NT2/D1 (cell line): ENCODE measurements at regions not wholly inside any gene's neighbourhood (a gene's known extent, or its start where the extent isn't known, plus 50 kb on each side); places are given as distances from the start of the nearest gene placed in this dataset.
"Not testable (repeated sequence)": the region's sequence is repeated elsewhere in the genome, so short reads cannot be mapped to it uniquely, and the experiment has no call there.

Source experiments
- DNase-seq: peaks from one replicate; pipeline ENCODE4 v3.0.0-alpha.2; 2011; ENCODE audit warnings: low read depth, low spot score
- H3K27me3 ChIP-seq: 2 replicates; pipeline ENCODE4 v1.6.0; 2011; ENCODE audit warnings: mild to moderate bottlenecking; ENCODE audit not compliant: insufficient read length, insufficient read depth
- H3K36me3 ChIP-seq: 2 replicates; pipeline ENCODE4 v1.6.1; 2011; ENCODE audit warnings: mild to moderate bottlenecking, low read length, mixed read lengths; ENCODE audit not compliant: insufficient read depth, insufficient read length
- H3K4me1 ChIP-seq: 2 replicates; pipeline ENCODE4 v1.5.1; 2011; ENCODE audit not compliant: insufficient read depth, insufficient read length
- H3K4me3 ChIP-seq: 2 replicates; pipeline ENCODE4 v1.5.1; 2011; ENCODE audit warnings: low read depth; ENCODE audit not compliant: insufficient read length
- H3K9ac ChIP-seq: 2 replicates; pipeline ENCODE4 v1.6.0; 2011; ENCODE audit warnings: low read depth; ENCODE audit not compliant: insufficient read length
- H3K9me3 ChIP-seq: 2 replicates; pipeline ENCODE4 v1.5.1; 2011; ENCODE audit warnings: mild to moderate bottlenecking, low read length; ENCODE audit not compliant: insufficient read depth
- SUZ12 ChIP-seq: IDR thresholded peaks from 2 replicates; pipeline ENCODE4 v1.6.1; 2011; ENCODE audit not compliant: insufficient read length, insufficient read depth; ENCODE audit errors: extremely low read depth
- YY1 ChIP-seq: IDR thresholded peaks from 2 replicates; pipeline ENCODE4 v1.6.1; 2011; ENCODE audit not compliant: insufficient read length, insufficient read depth
- ZNF274 ChIP-seq: IDR thresholded peaks from 2 replicates; pipeline ENCODE4 v1.6.1; 2011; ENCODE audit warnings: mild to moderate bottlenecking, low read depth, low read length

DNA sequence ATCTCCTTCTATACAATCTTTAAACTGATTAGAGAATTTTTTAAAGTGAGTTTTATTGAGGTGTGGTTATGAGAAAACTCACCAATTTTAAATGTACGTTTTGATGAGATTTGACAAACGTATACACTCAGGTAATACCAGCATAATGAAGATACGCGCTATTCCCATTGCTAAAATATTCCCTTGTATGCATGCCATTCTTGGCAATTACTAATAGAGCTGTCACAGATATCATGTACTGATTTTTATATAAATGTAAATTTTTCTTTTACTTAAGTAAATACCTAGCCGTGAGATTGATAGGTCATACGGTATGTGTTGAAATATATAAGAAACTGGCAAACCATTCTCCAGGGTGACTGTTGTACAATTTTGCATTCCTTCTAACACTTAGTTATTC is 384.7 kb downstream of the PTH2R start:
- Histone ChIP-seq H3K4me3 (no peak overlapping the region), H3K9me3 (no peaks in the 10 kb centered on the region), H3K9ac (no peak overlapping the region), H3K27me3 (no peaks in the 10 kb centered on the region), H3K36me3 (no peaks in the 10 kb centered on the region), H3K4me1 (no peaks in the 10 kb centered on the region)
- TF ChIP-seq YY1 (no peak), SUZ12 (no peak), ZNF274 (no peak)
- DNase-seq = no peak

DNA sequence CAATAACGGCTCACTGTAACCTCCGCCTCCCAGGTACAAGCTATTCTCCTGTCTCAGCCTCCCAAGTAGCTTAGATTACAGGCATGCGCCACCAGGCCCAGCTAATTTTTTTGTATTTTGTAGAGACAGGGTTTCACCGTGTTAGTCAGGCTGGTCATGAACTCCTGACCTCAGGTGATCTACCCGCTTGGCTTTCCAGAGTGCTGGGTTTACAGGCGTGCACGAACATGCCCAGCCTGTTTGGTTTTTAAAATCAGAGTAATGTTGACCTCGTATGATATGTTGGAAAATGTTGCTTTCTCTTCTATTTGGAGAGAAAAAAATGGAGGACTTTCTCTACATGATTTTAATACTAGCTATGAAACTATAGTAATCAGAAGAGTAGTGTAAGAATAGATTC is 386.2 kb downstream of the PTH2R start:
- no peak for TF ChIP-seq ZNF274
- no peak for TF ChIP-seq SUZ12
- no peak overlapping the region for H3K9ac ChIP-seq
- no peaks in the 10 kb centered on the region for H3K36me3 ChIP-seq
- H3K9me3 ChIP-seq = no peaks in the 10 kb centered on the region
- DNase-seq = no peak
- no peaks in the 10 kb centered on the region for H3K4me1 ChIP-seq
- no peak overlapping the region for H3K4me3 ChIP-seq
- H3K27me3 ChIP-seq = no peaks in the 10 kb centered on the region

GRCh38 chr2:208793434-208793833 is 386.8 kb downstream of the PTH2R start:
- no peaks in the 10 kb centered on the region for H3K4me1 ChIP-seq
- H3K9me3 ChIP-seq = no peaks in the 10 kb centered on the region
- H3K27me3 ChIP-seq = no peaks in the 10 kb centered on the region
- no peaks in the 10 kb centered on the region for H3K36me3 ChIP-seq
- no peak for TF ChIP-seq YY1
- no peak for TF ChIP-seq SUZ12
- no peak for TF ChIP-seq ZNF274
- H3K4me3 ChIP-seq = no peak overlapping the region
- H3K9ac ChIP-seq = no peak overlapping the region
- DNase-seq = no peak

- DNase-seq = no peak
- H3K4me1 ChIP-seq = no peaks in the 10 kb centered on the region
- TF ChIP-seq ZNF274 (no peak), YY1 (no peak), SUZ12 (no peak)
These were observed 387.8 kb downstream of the PTH2R start for GRCh38 chr2:208794288-208794975.

DNA sequence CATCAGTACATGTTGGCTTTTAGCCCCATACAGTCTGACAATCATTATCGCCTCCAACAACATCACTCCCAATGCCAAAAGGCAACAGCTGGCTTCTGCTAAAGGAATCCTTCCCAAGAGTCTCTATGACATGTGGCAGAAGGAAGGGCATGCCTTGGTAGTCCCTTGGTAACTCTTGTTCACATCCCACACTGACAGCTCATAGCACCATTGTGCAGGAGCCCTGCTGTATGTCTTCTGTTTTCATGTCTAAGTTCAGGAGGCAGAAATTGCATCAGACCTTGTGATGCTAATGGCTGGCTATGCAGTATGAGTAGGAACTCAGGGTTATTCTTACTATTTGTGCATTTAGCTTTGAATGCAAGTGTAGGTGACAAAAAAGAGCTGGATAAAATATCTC is 392.1 kb downstream of the PTH2R start:
- H3K9ac ChIP-seq = no peak overlapping the region
- H3K4me3 ChIP-seq = no peak overlapping the region
- TF ChIP-seq SUZ12 (no peak), ZNF274 (no peak), YY1 (no peak)
- H3K9me3 ChIP-seq = no peaks in the 10 kb centered on the region
- no peak for DNase-seq
- H3K36me3 ChIP-seq = no peaks in the 10 kb centered on the region
- H3K4me1 ChIP-seq = no peaks in the 10 kb centered on the region
- H3K27me3 ChIP-seq = no peaks in the 10 kb centered on the region

More at GRCh38 chr2:208794288-208794975, 387.8 kb downstream of the PTH2R start:
- Histone ChIP-seq H3K36me3 (no peaks in the 10 kb centered on the region), H3K27me3 (no peaks in the 10 kb centered on the region), H3K4me3 (no peak overlapping the region), H3K9me3 (no peaks in the 10 kb centered on the region), H3K9ac (no peak overlapping the region)

GRCh38 chr2:208799397-208799796 is 392.8 kb downstream of the PTH2R start:
- Histone ChIP-seq H3K36me3 (no peaks in the 10 kb centered on the region), H3K9ac (no peak overlapping the region), H3K4me1 (no peaks in the 10 kb centered on the region), H3K27me3 (no peaks in the 10 kb centered on the region), H3K9me3 (no peaks in the 10 kb centered on the region), H3K4me3 (no peak overlapping the region)
- DNase-seq = no peak
- no peak for TF ChIP-seq YY1
- TF ChIP-seq SUZ12 = no peak
- no peak for TF ChIP-seq ZNF274

- H3K9ac ChIP-seq, H3K9me3 ChIP-seq, H3K36me3 ChIP-seq, DNase-seq, H3K4me1 ChIP-seq, H3K4me3 ChIP-seq, H3K27me3 ChIP-seq: not testable (repeated sequence)
These were observed 394.3 kb downstream of the PTH2R start for GRCh38 chr2:208800887-208801286.

GRCh38 chr2:208807756-208808155 is 401.2 kb downstream of the PTH2R start:
- no peak overlapping the region for H3K4me3 ChIP-seq
- TF ChIP-seq SUZ12 = no peak
- no peak for TF ChIP-seq ZNF274
- no peak for TF ChIP-seq YY1
- no peaks in the 10 kb centered on the region for H3K4me1 ChIP-seq
- no peaks in the 10 kb centered on the region for H3K9me3 ChIP-seq
- no peaks in the 10 kb centered on the region for H3K27me3 ChIP-seq
- H3K36me3 ChIP-seq = no peaks in the 10 kb centered on the region
- H3K9ac ChIP-seq = no peak overlapping the region
- no peak for DNase-seq

- H3K9ac ChIP-seq, H3K4me3 ChIP-seq, H3K27me3 ChIP-seq, H3K9me3 ChIP-seq, DNase-seq, H3K36me3 ChIP-seq, H3K4me1 ChIP-seq: not testable (repeated sequence)
These were observed 405.3 kb downstream of the PTH2R start for GRCh38 chr2:208811885-208812284.
